DMS53 treated with DMSO at 0.1 percent for 48 hours (cell line): ENCODE measurements at regions not wholly inside any gene's neighbourhood (a gene's known extent, or its start where the extent isn't known, plus 50 kb on each side); places are given as distances from the start of the nearest gene placed in this dataset.

Source experiments
- DNase-seq: peaks from one replicate; lab custom pipeline; 2025; ENCODE audit not compliant: unreplicated experiment; lab: John Stamatoyannopoulos, UW

GRCh38 chr2:7574385-7574784, 657.2 kb downstream of the RNF144A start:
- DNase-seq: no peak

- no peak for DNase-seq
Observed at GRCh38 chr2:7577769-7578168, 660.6 kb downstream of the RNF144A start.

- DNase-seq: no peak
Observed at GRCh38 chr2:7584017-7584416, 666.8 kb downstream of the RNF144A start.

- no peak for DNase-seq
Observed at GRCh38 chr2:7586898-7587297, 669.7 kb downstream of the RNF144A start.

- DNase-seq: no peak
Observed at GRCh38 chr2:7588295-7588694, 671.1 kb downstream of the RNF144A start.

- no peak for DNase-seq
Observed at GRCh38 chr2:7592618-7593140, 675.5 kb downstream of the RNF144A start.

- no peak for DNase-seq
Observed at GRCh38 chr2:7593360-7593759, 676.1 kb downstream of the RNF144A start.

GRCh38 chr2:7594211-7594610, 677.0 kb downstream of the RNF144A start:
- no peak for DNase-seq

GRCh38 chr2:7595206-7595605, 678.0 kb downstream of the RNF144A start:
- DNase-seq: no peak

- no peak for DNase-seq
Observed at GRCh38 chr2:7598402-7598801, 681.2 kb downstream of the RNF144A start.

- no peak for DNase-seq
Observed at GRCh38 chr2:7599462-7600258, 682.4 kb downstream of the RNF144A start.

GRCh38 chr2:7601990-7602389, 684.8 kb downstream of the RNF144A start:
- DNase-seq: no peak

- DNase-seq: no peak
Observed at GRCh38 chr2:7604456-7604855, 687.2 kb downstream of the RNF144A start.

- DNase-seq: no peak
Observed at GRCh38 chr2:7607441-7608173, 690.4 kb downstream of the RNF144A start.

GRCh38 chr2:7609556-7609955, 692.3 kb downstream of the RNF144A start:
- no peak for DNase-seq

GRCh38 chr2:7609974-7610373, 692.8 kb downstream of the RNF144A start:
- DNase-seq: no peak

- DNase-seq: no peak
Observed at GRCh38 chr2:7611750-7612149, 694.5 kb downstream of the RNF144A start.

GRCh38 chr2:7612969-7613368, 695.8 kb downstream of the RNF144A start:
- DNase-seq: no peak

GRCh38 chr2:7613831-7614230, 696.6 kb downstream of the RNF144A start:
- no peak for DNase-seq

GRCh38 chr2:7618031-7618430, 700.8 kb downstream of the RNF144A start:
- no peak for DNase-seq

- DNase-seq: no peak
Observed at GRCh38 chr2:7619203-7619970, 702.2 kb downstream of the RNF144A start.
